Liver (tissue), 8 donors: ENCODE measurements at regions not wholly inside any gene's neighbourhood (a gene's known extent, or its start where the extent isn't known, plus 50 kb on each side); places are given as distances from the start of the nearest gene placed in this dataset.

Experiments used
- DNase-seq: peaks from one replicate; pipeline ENCODE4 v3.0.0-alpha.2; 2017; ENCODE audit warnings: low spot score
- H3K27ac ChIP-seq, 2 donors: one replicate each; pipeline ENCODE4 v1.7.0; 2013; ENCODE audit warnings: inconsistent platforms in 2 of 2, low read length in 2 of 2, control low read depth in 1 of 2, low read depth in 1 of 2, mild to moderate bottlenecking in 1 of 2
- H3K27me3 ChIP-seq, 4 donors: one replicate each; pipeline versions ENCODE4 v1.6.1 to v1.7.0; 2013; ENCODE audit warnings: low read length in 3 of 4, inconsistent platforms in 1 of 4, mild to moderate bottlenecking in 1 of 4, moderate library complexity in 1 of 4; ENCODE audit not compliant: control insufficient read depth in 4 of 4, insufficient read depth in 4 of 4
- H3K36me3 ChIP-seq, 4 donors: one replicate each; pipeline versions ENCODE4 v1.6.1 to v1.7.0; 2013; ENCODE audit warnings: low read length in 3 of 4, mild to moderate bottlenecking in 3 of 4, low read depth in 1 of 4, moderate library complexity in 1 of 4; ENCODE audit not compliant: control insufficient read depth in 4 of 4, insufficient read depth in 3 of 4
- H3K4me1 ChIP-seq, 4 donors: one replicate each; pipeline versions ENCODE4 v1.6.1 to v1.7.0; 2013; ENCODE audit warnings: low read length in 3 of 4, mild to moderate bottlenecking in 3 of 4, moderate library complexity in 1 of 4; ENCODE audit not compliant: control insufficient read depth in 4 of 4, insufficient read depth in 4 of 4
- H3K4me3 ChIP-seq, 3 donors: one replicate each; pipeline versions ENCODE4 v1.6.1 to v1.7.0; 2013; ENCODE audit warnings: low read length in 3 of 3, control low read depth in 1 of 3, low read depth in 1 of 3, mild to moderate bottlenecking in 1 of 3
- H3K9ac ChIP-seq, 2 donors: one replicate each; pipeline ENCODE4 v1.7.0; 2013; ENCODE audit warnings: low read length in 2 of 2, mild to moderate bottlenecking in 2 of 2, moderate library complexity in 2 of 2, control low read depth in 1 of 2, low read depth in 1 of 2
- H3K9me3 ChIP-seq, 4 donors: one replicate each; pipeline versions ENCODE4 v1.6.1 to v1.7.0; 2013; ENCODE audit warnings: low read length in 3 of 4; ENCODE audit not compliant: control insufficient read depth in 4 of 4
- ATF3 ChIP-seq: IDR thresholded peaks from 2 replicates; pipeline ENCODE4 v1.6.1; 2016; ENCODE audit warnings: antibody characterized with exemption
- EGR1 ChIP-seq, 2 donors: IDR thresholded peaks; 2 replicates each; pipeline ENCODE4 v1.6.1; 2016 to 2018; ENCODE audit warnings: antibody characterized with exemption in 2 of 2, low read depth in 2 of 2
- FOXA1 ChIP-seq: IDR thresholded peaks from 2 replicates; pipeline ENCODE4 v1.6.1; 2016; ENCODE audit warnings: antibody characterized with exemption
- FOXA2 ChIP-seq: IDR thresholded peaks from 2 replicates; pipeline ENCODE4 v1.6.1; 2016; ENCODE audit warnings: antibody characterized with exemption
- GABPA ChIP-seq, 2 donors: IDR thresholded peaks in 1 of 2; conservative IDR thresholded peaks in 1 of 2; 2 replicates each; pipeline ENCODE4 v1.6.1; 2016; ENCODE audit warnings: antibody characterized with exemption in 2 of 2, mild to moderate bottlenecking in 1 of 2, moderate library complexity in 1 of 2
- HNF4G ChIP-seq: IDR thresholded peaks from 2 replicates; pipeline ENCODE4 v1.6.1; 2016; ENCODE audit warnings: antibody characterized with exemption
- JUND ChIP-seq, 2 donors: IDR thresholded peaks; 2 replicates each; pipeline ENCODE4 v1.6.1; 2016; ENCODE audit warnings: antibody characterized with exemption in 2 of 2
- NR2F2 ChIP-seq: IDR thresholded peaks from 2 replicates; pipeline ENCODE4 v1.6.1; 2016; ENCODE audit warnings: antibody characterized with exemption
- RAD21 ChIP-seq, 2 donors: IDR thresholded peaks; 2 replicates each; pipeline ENCODE4 v1.6.1; 2016; ENCODE audit warnings: antibody characterized with exemption in 2 of 2, mild to moderate bottlenecking in 2 of 2
- RXRA ChIP-seq, 2 donors: IDR thresholded peaks; 2 replicates each; pipeline ENCODE4 v1.6.1; 2017 to 2018; ENCODE audit warnings: antibody characterized with exemption in 2 of 2, mild to moderate bottlenecking in 1 of 2
- TAF1 ChIP-seq: conservative IDR thresholded peaks from 2 replicates; pipeline ENCODE4 v1.6.1; 2016; ENCODE audit warnings: antibody characterized with exemption, mild to moderate bottlenecking
- YY1 ChIP-seq: IDR thresholded peaks from 2 replicates; pipeline ENCODE4 v1.6.1; 2016; ENCODE audit warnings: antibody characterized with exemption, mild to moderate bottlenecking
- WGBS: extraction: QIAGEN DNeasy Blood & Tissue Kit; methylation state at CpG from one replicate; pipeline ENCODE4 v1.1.7; 2013; 5-methylcytosine and 5-hydroxymethylcytosine counted together
- TF ChIP-seq, protein P1 (sequence below): IDR thresholded peaks from 2 replicates; pipeline ENCODE4 v1.6.1; 2016; ENCODE audit warnings: antibody characterized with exemption
- TF ChIP-seq, protein P2 (sequence below): fragments of 150-350 bp; IDR thresholded peaks from 2 replicates; pipeline ENCODE4 v1.5.1; 2017; ENCODE audit warnings: improper control_type of control experiment, low read depth, low read length; ENCODE audit not compliant: missing input control
- TF ChIP-seq, protein P3 (sequence below): IDR thresholded peaks from 2 replicates; pipeline ENCODE4 v1.6.1; 2016; ENCODE audit warnings: antibody characterized with exemption
- donor health status: healthy.
- donor health status: healthy.
- donor health status: healthy.
- donor health status: healthy.
- donor health status: healthy.

DNA sequence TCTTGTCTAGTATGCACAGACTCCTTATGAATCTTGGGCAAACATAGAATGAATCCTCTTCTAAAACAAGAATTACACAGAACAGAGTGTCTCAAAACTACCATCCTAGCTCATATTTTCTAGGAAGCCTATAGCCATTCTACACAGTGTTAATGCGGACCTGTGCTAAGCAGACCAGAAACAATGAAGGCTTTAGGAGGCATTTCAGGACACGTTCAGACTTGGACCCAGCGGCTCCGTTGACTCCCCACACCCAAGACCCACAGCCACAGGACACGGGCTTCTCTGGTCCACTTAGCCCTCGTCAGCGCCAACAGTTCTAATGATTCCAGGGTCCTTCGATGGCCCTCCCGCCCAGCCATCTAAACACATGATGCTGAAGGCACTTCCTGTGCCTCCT lies 182.2 kb downstream of the BCL11A start:
- H3K27ac ChIP-seq: no peak overlapping the region
- DNase-seq: no peak
- 95% methylated on average over 9 of the region's 9 CpGs for WGBS

DNA sequence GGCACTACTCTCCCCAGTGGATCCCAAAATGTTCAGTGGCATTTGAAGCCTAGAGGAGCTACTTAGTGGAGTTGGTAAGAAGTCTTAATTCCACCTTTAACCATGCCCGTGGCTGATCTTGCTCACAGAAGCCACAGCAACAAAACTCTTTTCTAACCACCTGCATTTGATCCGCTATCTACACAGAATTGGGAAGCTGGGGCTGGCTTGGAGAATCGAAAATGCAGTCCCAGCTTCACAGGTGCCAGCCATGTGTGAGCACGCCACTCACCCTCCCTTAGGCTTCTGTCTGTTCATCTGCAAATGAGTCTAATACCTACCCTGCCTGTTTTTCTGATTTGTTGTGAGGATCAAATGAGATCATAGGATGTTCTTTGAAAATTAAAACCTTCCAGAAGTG lies 182.6 kb downstream of the BCL11A start:
- H3K27ac ChIP-seq: no peak overlapping the region
- no peaks in the 10 kb centered on the region for H3K4me1 ChIP-seq
- no peaks in the 10 kb centered on the region for H3K9me3 ChIP-seq
- H3K4me3 ChIP-seq: no peak overlapping the region
- DNase-seq: no peak
- H3K36me3 ChIP-seq: no peaks in the 10 kb centered on the region
- TF ChIP-seq JUND (IDR thresholded peaks at IDR 0.05): no peak
- TF ChIP-seq NR2F2: no peak
- TF ChIP-seq RAD21 (IDR thresholded peaks at IDR 0.05): no peak
- TF ChIP-seq GABPA (IDR thresholded peaks at IDR 0.05 in 1 of 2, conservative IDR thresholded peaks at IDR 0.05 in 1 of 2): no peak
- no peak for TF ChIP-seq TAF1
- no peak for TF ChIP-seq HNF4G
- TF ChIP-seq YY1: no peak
- no peaks in the 10 kb centered on the region for H3K27me3 ChIP-seq
- H3K9ac ChIP-seq: no peak overlapping the region
- WGBS: 85% methylated on average over 4 of the region's 4 CpGs

More for the DNA sequence above, 182.2 kb downstream of the BCL11A start:
- Histone ChIP-seq H3K4me3 (no peak overlapping the region), H3K4me1 (no peaks in the 10 kb centered on the region), H3K9me3 (no peaks in the 10 kb centered on the region), H3K27me3 (no peaks in the 10 kb centered on the region), H3K36me3 (no peaks in the 10 kb centered on the region), H3K9ac (no peak overlapping the region)
- no peak for TF ChIP-seq FOXA2
- TF ChIP-seq EGR1 (IDR thresholded peaks at IDR 0.05; ENCODE audit: low read depth in 2 of 2): no peak
- TF ChIP-seq NR2F2: no peak
- TF ChIP-seq, protein P1, sequence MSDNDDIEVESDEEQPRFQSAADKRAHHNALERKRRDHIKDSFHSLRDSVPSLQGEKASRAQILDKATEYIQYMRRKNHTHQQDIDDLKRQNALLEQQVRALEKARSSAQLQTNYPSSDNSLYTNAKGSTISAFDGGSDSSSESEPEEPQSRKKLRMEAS: no peak
- no peak for TF ChIP-seq RAD21 (IDR thresholded peaks at IDR 0.05)
- TF ChIP-seq, protein P2, sequence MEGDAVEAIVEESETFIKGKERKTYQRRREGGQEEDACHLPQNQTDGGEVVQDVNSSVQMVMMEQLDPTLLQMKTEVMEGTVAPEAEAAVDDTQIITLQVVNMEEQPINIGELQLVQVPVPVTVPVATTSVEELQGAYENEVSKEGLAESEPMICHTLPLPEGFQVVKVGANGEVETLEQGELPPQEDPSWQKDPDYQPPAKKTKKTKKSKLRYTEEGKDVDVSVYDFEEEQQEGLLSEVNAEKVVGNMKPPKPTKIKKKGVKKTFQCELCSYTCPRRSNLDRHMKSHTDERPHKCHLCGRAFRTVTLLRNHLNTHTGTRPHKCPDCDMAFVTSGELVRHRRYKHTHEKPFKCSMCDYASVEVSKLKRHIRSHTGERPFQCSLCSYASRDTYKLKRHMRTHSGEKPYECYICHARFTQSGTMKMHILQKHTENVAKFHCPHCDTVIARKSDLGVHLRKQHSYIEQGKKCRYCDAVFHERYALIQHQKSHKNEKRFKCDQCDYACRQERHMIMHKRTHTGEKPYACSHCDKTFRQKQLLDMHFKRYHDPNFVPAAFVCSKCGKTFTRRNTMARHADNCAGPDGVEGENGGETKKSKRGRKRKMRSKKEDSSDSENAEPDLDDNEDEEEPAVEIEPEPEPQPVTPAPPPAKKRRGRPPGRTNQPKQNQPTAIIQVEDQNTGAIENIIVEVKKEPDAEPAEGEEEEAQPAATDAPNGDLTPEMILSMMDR: no peak
- no peak for TF ChIP-seq RXRA (IDR thresholded peaks at IDR 0.05)
- TF ChIP-seq HNF4G: no peak
- TF ChIP-seq JUND (IDR thresholded peaks at IDR 0.05): no peak
- no peak for TF ChIP-seq FOXA1
- no peak for TF ChIP-seq ATF3
- TF ChIP-seq, protein P3, sequence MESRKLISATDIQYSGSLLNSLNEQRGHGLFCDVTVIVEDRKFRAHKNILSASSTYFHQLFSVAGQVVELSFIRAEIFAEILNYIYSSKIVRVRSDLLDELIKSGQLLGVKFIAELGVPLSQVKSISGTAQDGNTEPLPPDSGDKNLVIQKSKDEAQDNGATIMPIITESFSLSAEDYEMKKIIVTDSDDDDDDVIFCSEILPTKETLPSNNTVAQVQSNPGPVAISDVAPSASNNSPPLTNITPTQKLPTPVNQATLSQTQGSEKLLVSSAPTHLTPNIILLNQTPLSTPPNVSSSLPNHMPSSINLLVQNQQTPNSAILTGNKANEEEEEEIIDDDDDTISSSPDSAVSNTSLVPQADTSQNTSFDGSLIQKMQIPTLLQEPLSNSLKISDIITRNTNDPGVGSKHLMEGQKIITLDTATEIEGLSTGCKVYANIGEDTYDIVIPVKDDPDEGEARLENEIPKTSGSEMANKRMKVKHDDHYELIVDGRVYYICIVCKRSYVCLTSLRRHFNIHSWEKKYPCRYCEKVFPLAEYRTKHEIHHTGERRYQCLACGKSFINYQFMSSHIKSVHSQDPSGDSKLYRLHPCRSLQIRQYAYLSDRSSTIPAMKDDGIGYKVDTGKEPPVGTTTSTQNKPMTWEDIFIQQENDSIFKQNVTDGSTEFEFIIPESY: no peak
- TF ChIP-seq GABPA (IDR thresholded peaks at IDR 0.05 in 1 of 2, conservative IDR thresholded peaks at IDR 0.05 in 1 of 2): no peak

DNA sequence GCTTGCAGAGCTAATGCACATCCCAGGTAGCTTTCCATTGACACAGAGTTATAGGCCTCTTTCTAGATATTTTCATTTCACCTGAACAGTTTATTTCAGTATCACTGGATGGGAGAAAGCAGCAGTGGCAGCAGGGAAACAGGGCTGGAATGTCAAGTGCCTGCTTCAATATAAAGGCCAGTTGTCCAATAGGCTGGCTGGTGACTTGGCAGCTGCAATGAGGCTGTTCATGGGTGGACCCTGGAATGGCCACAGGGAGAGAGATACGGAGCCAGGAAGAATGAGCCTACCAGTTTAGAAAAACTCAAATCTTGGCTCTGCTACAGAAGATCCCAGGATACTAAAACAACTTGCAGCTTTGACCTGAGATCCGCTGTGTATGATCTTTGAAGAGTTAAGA lies 185.0 kb downstream of the BCL11A start:
- no peak overlapping the region for H3K4me3 ChIP-seq
- H3K4me1 ChIP-seq: peaks cover 0 to 3% (median 0%) of the 10 kb centered on the region in 4 donors

More for the DNA sequence above, 185.0 kb downstream of the BCL11A start:
- WGBS: 87% methylated on average over 2 of the region's 2 CpGs
- H3K27ac ChIP-seq: no peak overlapping the region
- TF ChIP-seq, protein P2: no peak
- no peak for TF ChIP-seq HNF4G
- no peak for TF ChIP-seq YY1
- no peaks in the 10 kb centered on the region for H3K27me3 ChIP-seq
- no peaks in the 10 kb centered on the region for H3K9me3 ChIP-seq
- no peak overlapping the region for H3K9ac ChIP-seq
- no peaks in the 10 kb centered on the region for H3K36me3 ChIP-seq
- DNase-seq: no peak
